Chondrocyte (in vitro differentiated cells): ENCODE measurements at regions not wholly inside any gene's neighbourhood (a gene's known extent, or its start where the extent isn't known, plus 50 kb on each side); places are given as distances from the start of the nearest gene placed in this dataset.
A peak's percentile ranks its signal among the peaks of the same experiment; 100 is the strongest.

ENCODE experiments used
- DNase-seq: peaks from one replicate; pipeline ENCODE4 v3.0.0; 2021; ENCODE audit warnings: mixed read lengths, low spot score
- H3K27ac Mint-ChIP-seq: one replicate; pipeline ENCODE4 v1.8.0; 2021; ENCODE audit warnings: mild to moderate bottlenecking, moderate library complexity, mixed read lengths; ENCODE audit not compliant: unreplicated experiment
- H3K27me3 Mint-ChIP-seq: 2 replicates; pipeline ENCODE4 v1.8.0; 2021; ENCODE audit warnings: low read depth, mixed read lengths
- H3K36me3 Mint-ChIP-seq: 2 replicates; pipeline ENCODE4 v1.8.0; 2021; ENCODE audit warnings: low read depth, mixed read lengths
- H3K4me1 Mint-ChIP-seq: 2 replicates; pipeline ENCODE4 v1.8.0; 2021; ENCODE audit warnings: low read depth, mild to moderate bottlenecking, mixed read lengths
- H3K4me3 Mint-ChIP-seq: one replicate; pipeline ENCODE4 v1.8.0; 2021; ENCODE audit warnings: mild to moderate bottlenecking, moderate library complexity, mixed read lengths; ENCODE audit not compliant: unreplicated experiment
- H3K9me3 Mint-ChIP-seq: 2 replicates; pipeline ENCODE4 v1.8.0; 2021; ENCODE audit warnings: low read depth, mixed read lengths
- TF ChIP-seq, protein P1 (sequence below): fragments of 200-600 bp; sonication (generic); IDR thresholded peaks from 2 replicates; pipeline ENCODE4 v1.5.0; 2021; ENCODE audit warnings: antibody characterized with exemption, mild to moderate bottlenecking, moderate library complexity

DNA sequence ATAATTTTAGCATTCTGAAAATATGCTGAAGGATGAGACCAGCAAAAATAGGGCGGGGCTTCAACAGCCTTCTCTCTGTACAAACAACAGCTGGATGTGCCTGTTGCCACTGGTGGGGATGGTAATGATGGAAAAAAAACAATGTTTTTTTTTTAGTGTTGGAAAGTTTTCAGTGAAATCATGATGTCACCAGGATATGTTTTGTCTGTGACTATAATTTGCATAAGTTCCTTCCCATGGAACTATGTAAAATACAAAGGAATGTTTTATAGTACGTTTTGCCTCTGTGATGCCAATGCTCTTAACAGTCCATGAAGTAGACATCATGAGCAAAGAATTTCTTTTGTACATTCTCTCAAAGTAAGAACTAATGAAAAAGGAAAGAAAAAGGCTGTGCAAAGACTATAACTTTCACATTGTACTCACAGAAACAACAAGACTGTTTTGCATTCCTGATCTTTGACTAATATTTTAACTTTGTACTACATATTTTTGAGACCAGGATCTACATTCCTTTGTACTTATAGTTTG, 589.7 kb downstream of the SPRY1 start:
- peak overlapping the region; percentile 95 for H3K27ac Mint-ChIP-seq
- H3K4me3 Mint-ChIP-seq, result no peak overlapping the region
- H3K27me3 Mint-ChIP-seq, result no peaks in the 10 kb centered on the region
- TF ChIP-seq, protein P1, sequence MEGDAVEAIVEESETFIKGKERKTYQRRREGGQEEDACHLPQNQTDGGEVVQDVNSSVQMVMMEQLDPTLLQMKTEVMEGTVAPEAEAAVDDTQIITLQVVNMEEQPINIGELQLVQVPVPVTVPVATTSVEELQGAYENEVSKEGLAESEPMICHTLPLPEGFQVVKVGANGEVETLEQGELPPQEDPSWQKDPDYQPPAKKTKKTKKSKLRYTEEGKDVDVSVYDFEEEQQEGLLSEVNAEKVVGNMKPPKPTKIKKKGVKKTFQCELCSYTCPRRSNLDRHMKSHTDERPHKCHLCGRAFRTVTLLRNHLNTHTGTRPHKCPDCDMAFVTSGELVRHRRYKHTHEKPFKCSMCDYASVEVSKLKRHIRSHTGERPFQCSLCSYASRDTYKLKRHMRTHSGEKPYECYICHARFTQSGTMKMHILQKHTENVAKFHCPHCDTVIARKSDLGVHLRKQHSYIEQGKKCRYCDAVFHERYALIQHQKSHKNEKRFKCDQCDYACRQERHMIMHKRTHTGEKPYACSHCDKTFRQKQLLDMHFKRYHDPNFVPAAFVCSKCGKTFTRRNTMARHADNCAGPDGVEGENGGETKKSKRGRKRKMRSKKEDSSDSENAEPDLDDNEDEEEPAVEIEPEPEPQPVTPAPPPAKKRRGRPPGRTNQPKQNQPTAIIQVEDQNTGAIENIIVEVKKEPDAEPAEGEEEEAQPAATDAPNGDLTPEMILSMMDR, result no peak
- peaks cover 1% of the 10 kb centered on the region for H3K36me3 Mint-ChIP-seq
- H3K4me1 Mint-ChIP-seq, result peaks cover 26% of the 10 kb centered on the region
- peaks cover 14% of the 10 kb centered on the region for H3K9me3 Mint-ChIP-seq
- DNase-seq, result no peak

DNA sequence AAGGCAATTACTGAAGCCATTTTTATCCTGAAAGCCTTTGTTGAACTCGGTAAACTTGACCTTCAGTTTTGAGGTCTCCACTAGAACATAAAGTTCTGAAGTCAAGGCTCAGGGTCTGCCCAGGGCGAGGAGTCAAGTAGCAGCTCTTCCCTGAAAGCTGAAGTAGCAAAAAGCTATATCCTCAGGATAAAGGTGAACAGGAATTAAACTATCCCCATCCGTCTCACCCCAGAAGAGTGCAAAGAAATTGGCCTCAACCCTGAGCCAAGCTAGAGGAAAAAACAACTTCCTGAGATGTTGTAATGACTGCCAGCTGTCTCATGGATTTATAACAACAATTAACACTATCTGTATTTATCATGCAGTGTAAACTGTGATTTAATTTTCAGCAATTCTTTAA, 590.8 kb downstream of the SPRY1 start:
- DNase-seq, result no peak
- TF ChIP-seq, protein P1, result no peak
- Mint-ChIP-seq H3K27ac (no peak overlapping the region), H3K27me3 (no peaks in the 10 kb centered on the region), H3K36me3 (peaks cover 3% of the 10 kb centered on the region), H3K4me1 (peaks cover 25% of the 10 kb centered on the region), H3K4me3 (no peak overlapping the region), H3K9me3 (peaks cover 17% of the 10 kb centered on the region)

DNA sequence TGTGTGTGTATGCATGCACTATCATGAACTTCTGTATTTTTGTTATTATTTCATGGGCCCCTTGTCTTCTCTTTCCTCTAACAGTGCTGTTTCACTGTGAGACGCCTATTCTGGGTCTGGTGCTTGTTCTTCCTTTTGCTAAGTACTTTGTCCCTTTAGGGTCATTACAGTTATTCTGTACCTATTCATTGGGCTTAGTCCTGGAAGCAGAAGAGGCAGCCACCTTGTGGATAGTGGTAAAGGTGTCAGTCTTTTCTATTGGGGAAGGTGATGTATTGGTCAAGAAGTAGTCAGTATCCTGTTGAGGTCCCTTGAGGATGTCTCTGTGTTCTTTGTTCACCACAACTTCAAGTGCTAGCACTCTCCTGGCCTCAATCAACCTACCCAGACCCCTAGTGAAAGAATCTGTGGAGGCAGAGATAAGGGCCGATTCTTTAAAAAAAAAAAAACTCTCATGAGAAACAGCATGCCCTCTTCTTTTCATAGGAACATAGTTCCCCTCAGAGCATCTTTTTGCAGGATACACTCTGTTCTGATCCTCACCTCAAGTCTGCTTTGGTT, 593.8 kb downstream of the SPRY1 start:
- Mint-ChIP-seq H3K27me3 (no peaks in the 10 kb centered on the region), H3K9me3 (peaks cover 9% of the 10 kb centered on the region), H3K36me3 (peaks cover 2% of the 10 kb centered on the region), H3K4me1 (peaks cover 23% of the 10 kb centered on the region), H3K4me3 (no peak overlapping the region), H3K27ac (no peak overlapping the region)
- TF ChIP-seq, protein P1, result peak; percentile 7
- DNase-seq, result no peak

DNA sequence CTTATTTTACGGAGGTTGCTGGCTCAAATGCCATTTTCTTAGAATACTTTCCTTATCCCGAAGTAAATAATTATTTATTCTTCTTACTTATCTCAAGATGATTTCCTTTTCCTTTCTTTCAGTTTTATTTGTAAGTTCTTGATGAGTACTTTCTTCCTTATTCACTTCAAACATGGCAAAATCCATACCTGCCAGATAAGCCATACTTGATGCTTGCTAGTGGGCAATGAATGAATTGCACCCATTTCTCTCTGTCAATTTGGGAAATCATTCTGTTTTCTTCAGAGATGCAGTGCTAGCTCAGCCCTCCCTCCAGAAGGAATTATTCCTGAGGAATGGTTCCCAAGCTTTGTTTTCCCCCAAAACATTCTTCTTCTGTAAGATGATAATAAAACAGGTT, 598.3 kb downstream of the SPRY1 start:
- no peaks in the 10 kb centered on the region for H3K27me3 Mint-ChIP-seq
- H3K36me3 Mint-ChIP-seq, result peaks cover 2% of the 10 kb centered on the region
- peaks cover 9% of the 10 kb centered on the region for H3K9me3 Mint-ChIP-seq
- no peak overlapping the region for H3K27ac Mint-ChIP-seq
- DNase-seq, result no peak
- H3K4me3 Mint-ChIP-seq, result no peak overlapping the region
- TF ChIP-seq, protein P1, result peak; percentile 50
- peaks cover 14% of the 10 kb centered on the region for H3K4me1 Mint-ChIP-seq

DNA sequence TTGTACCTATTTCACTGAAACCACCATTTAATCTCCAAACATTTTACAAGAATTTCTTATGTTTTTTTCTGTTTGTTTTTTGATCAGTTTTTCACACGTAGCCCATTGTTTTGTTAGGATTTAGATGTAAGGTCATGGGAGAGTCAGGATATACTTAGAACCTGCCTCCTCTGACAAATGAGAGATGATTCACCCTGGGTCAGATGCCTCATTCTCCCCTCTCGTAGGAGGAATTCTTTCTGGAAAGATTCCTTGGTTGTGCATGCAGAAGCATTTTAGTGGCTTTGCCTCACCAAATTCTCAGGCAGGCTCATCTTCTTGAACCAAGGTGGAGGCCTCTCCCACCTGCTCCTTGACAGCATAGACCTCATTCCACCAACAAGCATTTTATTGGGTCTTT, 599.3 kb downstream of the SPRY1 start:
- no peak for DNase-seq
- Mint-ChIP-seq H3K36me3 (peaks cover 2% of the 10 kb centered on the region), H3K4me1 (peaks cover 14% of the 10 kb centered on the region), H3K27me3 (no peaks in the 10 kb centered on the region), H3K27ac (no peak overlapping the region), H3K9me3 (peaks cover 9% of the 10 kb centered on the region), H3K4me3 (no peak overlapping the region)
- TF ChIP-seq, protein P1, result no peak
